Skeletal muscle tissue (tissue), 3 donors: ENCODE measurements at regions not wholly inside any gene's neighbourhood (a gene's known extent, or its start where the extent isn't known, plus 50 kb on each side); places are given as distances from the start of the nearest gene placed in this dataset.
"Not testable (repeated sequence)": the region's sequence is repeated elsewhere in the genome, so short reads cannot be mapped to it uniquely, and the experiment has no call there.

Experiments used
- H3K27ac ChIP-seq: one replicate; pipeline ENCODE4 v1.7.0; 2013; ENCODE audit warnings: mild to moderate bottlenecking, low read depth, low read length, inconsistent platforms
- H3K27me3 ChIP-seq, 3 donors: one replicate each; pipeline ENCODE4 v1.7.0; 2013; ENCODE audit warnings: low read length in 3 of 3; ENCODE audit not compliant: control insufficient read depth in 3 of 3, insufficient read depth in 3 of 3
- H3K36me3 ChIP-seq, 3 donors: one replicate each; pipeline ENCODE4 v1.7.0; 2013; ENCODE audit warnings: low read length in 3 of 3; ENCODE audit not compliant: control insufficient read depth in 3 of 3, insufficient read depth in 3 of 3
- H3K4me1 ChIP-seq, 3 donors: one replicate each; pipeline ENCODE4 v1.7.0; 2013; ENCODE audit warnings: low read length in 3 of 3, mild to moderate bottlenecking in 3 of 3; ENCODE audit not compliant: control insufficient read depth in 3 of 3, insufficient read depth in 3 of 3
- H3K4me3 ChIP-seq, 3 donors: one replicate each; pipeline ENCODE4 v1.7.0; 2013; ENCODE audit warnings: low read length in 3 of 3
- H3K9ac ChIP-seq, 3 donors: one replicate each; pipeline ENCODE4 v1.7.0; 2013; ENCODE audit warnings: low read length in 3 of 3, mild to moderate bottlenecking in 3 of 3, moderate library complexity in 2 of 3, low read depth in 1 of 3
- H3K9me3 ChIP-seq, 3 donors: one replicate each; pipeline ENCODE4 v1.7.0; 2013; ENCODE audit warnings: low read length in 3 of 3; ENCODE audit not compliant: control insufficient read depth in 3 of 3
- donor health status: Osteomylitis.

DNA sequence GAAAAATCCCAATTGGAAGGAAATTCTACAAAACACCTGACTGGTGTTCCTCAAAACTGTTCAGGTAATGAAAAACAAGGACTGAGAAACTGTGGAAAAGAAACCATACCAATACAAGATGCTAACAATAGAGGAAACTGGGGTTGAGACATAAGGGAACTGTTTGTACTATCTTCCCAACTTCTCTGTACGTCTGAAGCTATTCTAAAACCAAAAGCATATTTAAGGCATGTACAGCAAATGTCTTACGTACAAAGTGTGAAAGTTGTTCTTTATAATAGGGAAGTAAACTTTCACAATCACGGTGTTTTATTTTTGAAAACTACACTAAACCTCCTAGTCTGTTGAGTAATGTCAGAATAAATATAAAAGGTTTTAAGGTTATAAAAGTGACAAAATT is 776.1 kb upstream of the RAB6C start:
- Histone ChIP-seq H3K4me1 (no peaks in the 10 kb centered on the region), H3K9me3 (no peaks in the 10 kb centered on the region), H3K9ac (no peak overlapping the region), H3K27ac (no peak overlapping the region), H3K36me3 (no peaks in the 10 kb centered on the region), H3K27me3 (no peaks in the 10 kb centered on the region), H3K4me3 (no peak overlapping the region)

DNA sequence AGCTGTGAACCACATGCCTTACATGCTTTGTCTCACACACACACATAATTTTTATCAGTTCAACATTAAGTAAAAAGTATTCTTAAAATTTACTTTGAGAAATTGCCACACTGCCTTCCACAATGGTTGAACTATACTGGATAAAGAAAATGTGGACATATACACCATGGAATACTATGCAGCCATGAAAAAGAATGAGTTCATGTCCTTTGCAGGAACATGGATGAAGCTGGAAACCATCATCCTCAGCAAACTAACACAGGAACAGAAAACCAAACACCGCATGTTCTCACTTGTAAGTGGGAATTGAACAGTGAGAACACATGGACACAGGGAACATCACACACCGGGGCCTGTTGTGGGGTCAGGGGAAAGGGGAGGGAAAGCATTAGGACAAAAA is 774.9 kb upstream of the RAB6C start:
- H3K9ac ChIP-seq, H3K4me1 ChIP-seq, H3K9me3 ChIP-seq, H3K4me3 ChIP-seq, H3K27me3 ChIP-seq, H3K27ac ChIP-seq, H3K36me3 ChIP-seq: not testable (repeated sequence)

DNA sequence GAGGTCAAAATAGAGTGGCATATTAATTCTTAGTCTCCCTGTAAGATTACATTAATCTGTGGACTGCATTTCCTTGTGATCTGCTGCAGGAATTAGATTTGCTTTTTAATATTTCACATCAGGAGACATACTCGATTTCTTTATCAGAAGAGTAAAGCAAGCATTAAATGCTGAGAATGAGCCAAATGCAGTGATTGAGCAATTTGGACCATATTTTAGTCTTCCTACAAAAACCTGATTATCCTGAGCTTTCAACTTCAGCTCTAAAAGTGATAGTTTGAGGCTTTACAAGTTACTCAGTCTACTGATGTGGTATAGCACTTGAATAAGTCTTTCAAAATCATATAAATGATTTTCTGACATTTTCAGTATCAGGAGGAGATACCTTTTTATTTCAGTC is 774.3 kb upstream of the RAB6C start:
- Histone ChIP-seq H3K9ac (no peak overlapping the region), H3K27me3 (no peaks in the 10 kb centered on the region), H3K4me1 (no peaks in the 10 kb centered on the region), H3K9me3 (no peaks in the 10 kb centered on the region), H3K27ac (no peak overlapping the region), H3K36me3 (no peaks in the 10 kb centered on the region), H3K4me3 (no peak overlapping the region)

DNA sequence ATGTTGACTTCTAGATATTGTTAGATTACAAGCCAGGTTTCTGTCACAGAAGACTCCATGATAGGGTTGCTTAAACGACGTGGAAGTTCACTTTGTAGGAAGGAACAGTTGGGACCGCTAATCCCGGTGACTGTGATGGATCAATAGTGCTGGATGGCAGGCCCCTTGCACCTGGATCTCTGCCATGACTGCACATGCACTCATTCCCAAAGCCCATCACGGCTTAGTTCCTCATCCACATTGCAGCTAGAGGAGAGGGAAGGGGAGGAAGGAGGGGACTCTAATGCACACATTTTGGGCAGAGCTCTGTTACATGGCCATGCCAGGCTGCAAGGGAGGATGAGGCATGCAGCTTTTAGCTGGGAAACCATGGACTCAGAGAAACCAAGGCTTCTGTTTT is 773.7 kb upstream of the RAB6C start:
- H3K27ac ChIP-seq: no peak overlapping the region
- H3K9ac ChIP-seq: no peak overlapping the region
- H3K9me3 ChIP-seq: no peaks in the 10 kb centered on the region
- H3K4me1 ChIP-seq: no peaks in the 10 kb centered on the region
- no peaks in the 10 kb centered on the region for H3K36me3 ChIP-seq
- H3K27me3 ChIP-seq: no peaks in the 10 kb centered on the region
- H3K4me3 ChIP-seq: no peak overlapping the region

DNA sequence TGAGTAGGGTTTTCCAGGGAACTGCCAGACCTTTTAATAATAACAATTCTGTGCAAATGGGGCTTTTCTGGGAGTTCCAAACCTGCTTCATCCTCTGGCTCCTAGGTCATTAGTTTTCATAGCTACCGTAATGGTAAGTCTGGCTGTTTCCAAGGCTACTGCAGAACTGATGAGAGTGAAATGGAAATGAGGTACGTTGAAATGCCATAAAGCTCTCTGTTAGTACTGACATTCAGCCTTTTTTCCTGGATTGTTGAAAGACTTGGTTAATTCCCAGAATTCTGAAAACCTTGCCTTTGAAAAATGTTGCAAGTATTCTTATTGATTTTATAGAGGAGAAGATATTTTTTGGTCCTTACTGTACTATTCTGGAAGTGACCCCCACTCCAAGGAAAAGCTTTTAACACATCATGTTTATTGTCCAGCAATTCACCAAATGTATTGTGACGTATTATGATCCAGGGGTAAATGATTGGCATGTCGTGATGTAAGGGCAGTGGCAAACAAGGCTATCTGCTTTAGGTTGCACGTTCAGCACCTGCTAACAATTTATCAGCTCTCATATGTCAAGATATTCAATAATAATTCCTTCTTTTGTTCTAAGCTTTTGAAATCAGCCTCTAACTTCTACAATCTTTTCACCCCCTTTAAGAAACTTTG is 767.0 kb upstream of the RAB6C start:
- Histone ChIP-seq H3K4me1 (no peaks in the 10 kb centered on the region), H3K4me3 (no peak overlapping the region), H3K36me3 (no peaks in the 10 kb centered on the region), H3K27ac (no peak overlapping the region), H3K9ac (no peak overlapping the region), H3K9me3 (no peaks in the 10 kb centered on the region), H3K27me3 (no peaks in the 10 kb centered on the region)

DNA sequence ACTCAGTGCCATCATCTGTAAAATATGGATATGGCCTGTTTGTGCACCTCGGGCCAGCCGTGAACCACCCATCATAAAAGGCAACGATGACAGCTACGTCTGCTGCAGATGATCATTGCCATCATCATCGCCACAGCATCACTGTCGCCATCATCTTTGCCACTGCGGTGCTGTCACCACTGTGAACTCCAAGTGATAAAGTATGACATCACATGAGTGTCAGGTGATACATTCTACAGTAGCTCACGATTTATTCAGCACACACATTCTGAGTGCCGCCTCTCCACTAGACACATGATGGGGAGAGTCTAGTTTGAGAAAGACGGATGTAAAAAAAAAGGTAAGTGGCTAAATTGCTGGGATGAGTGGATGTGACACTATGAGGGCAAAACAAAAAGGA is 755.4 kb upstream of the RAB6C start:
- Histone ChIP-seq H3K27me3 (peaks cover 0 to 4% (median 0%) of the 10 kb centered on the region in 3 donors), H3K4me1 (no peaks in the 10 kb centered on the region), H3K27ac (no peak overlapping the region), H3K36me3 (no peaks in the 10 kb centered on the region), H3K9ac (no peak overlapping the region), H3K9me3 (no peaks in the 10 kb centered on the region), H3K4me3 (no peak overlapping the region)

DNA sequence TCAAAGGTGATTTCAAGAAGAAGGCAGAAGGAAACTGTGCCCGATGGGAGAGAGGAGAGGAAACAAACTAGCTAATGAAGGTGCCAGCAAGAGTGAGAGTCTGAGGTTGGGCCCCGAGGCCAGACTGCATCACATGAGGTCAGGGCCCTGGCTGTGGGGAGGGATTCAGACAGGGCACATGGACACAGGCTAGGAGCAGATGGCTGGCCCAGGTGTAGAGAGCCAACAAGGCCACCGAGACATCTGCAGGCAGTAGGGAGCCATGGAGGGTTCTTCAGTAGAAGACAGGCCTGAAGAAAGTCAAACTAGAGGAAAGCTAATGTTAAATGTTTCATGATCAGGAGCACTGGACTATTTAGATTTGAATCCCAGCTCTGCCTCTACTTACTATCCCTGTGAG is 755.0 kb upstream of the RAB6C start:
- H3K9me3 ChIP-seq: no peaks in the 10 kb centered on the region
- H3K27ac ChIP-seq: no peak overlapping the region
- no peaks in the 10 kb centered on the region for H3K4me1 ChIP-seq
- H3K27me3 ChIP-seq: peaks cover 0 to 4% (median 0%) of the 10 kb centered on the region in 3 donors
- H3K4me3 ChIP-seq: no peak overlapping the region
- no peaks in the 10 kb centered on the region for H3K36me3 ChIP-seq
- no peak overlapping the region for H3K9ac ChIP-seq

DNA sequence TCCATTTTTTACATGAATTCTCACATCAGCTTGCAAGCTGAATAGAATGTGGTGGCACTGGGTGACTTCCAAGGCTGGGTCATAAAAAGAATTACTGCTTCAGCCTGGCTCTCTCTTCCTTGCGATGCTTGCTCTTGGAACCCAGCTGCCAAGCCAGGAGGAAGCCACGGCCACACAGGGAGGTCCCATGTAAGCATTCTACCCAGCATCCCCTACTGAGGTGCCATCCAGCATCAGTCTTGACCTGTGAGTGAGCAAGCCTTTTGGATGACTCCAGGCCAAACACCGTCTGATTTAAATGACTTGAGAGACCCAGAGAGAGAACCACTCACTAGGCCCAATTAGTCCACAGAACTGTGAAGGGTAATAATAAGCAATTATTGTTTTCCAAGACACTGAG is 750.3 kb upstream of the RAB6C start:
- no peak overlapping the region for H3K27ac ChIP-seq
- no peaks in the 10 kb centered on the region for H3K27me3 ChIP-seq
- H3K4me1 ChIP-seq: no peaks in the 10 kb centered on the region
- no peaks in the 10 kb centered on the region for H3K9me3 ChIP-seq
- no peak overlapping the region for H3K9ac ChIP-seq
- H3K4me3 ChIP-seq: no peak overlapping the region
- H3K36me3 ChIP-seq: no peaks in the 10 kb centered on the region

DNA sequence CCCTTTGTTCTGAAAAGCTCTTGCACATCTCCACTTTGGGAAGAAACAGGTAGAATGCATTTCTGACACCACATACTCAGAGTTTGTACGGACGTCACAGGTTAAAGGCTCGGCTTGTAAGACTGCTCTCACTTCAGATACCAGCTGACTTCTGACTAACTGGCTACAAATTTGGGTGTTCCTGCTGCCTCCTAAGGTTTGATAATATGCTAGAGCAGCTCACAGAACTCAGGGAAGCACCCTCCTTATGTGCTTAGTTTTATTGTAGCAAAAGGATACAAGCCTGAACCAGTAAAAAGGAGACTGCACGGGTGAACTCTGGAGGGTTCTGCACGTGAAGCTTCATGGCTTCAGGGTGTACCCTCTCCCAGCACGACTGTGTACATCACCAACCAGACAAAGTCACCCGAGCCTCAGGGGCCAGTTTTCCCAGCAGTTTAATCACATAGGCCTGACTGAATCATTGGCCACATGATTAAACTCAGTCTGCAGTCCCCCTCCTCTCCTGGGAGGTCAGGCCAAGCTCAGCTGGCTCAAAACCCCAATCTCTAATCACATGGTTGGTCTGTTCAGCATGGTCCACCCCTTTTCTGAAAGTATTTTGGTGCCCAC is 749.5 kb upstream of the RAB6C start:
- H3K9me3 ChIP-seq: no peaks in the 10 kb centered on the region
- H3K36me3 ChIP-seq: no peaks in the 10 kb centered on the region
- no peak overlapping the region for H3K9ac ChIP-seq
- no peaks in the 10 kb centered on the region for H3K27me3 ChIP-seq
- no peaks in the 10 kb centered on the region for H3K4me1 ChIP-seq
- H3K27ac ChIP-seq: no peak overlapping the region
- H3K4me3 ChIP-seq: no peak overlapping the region

DNA sequence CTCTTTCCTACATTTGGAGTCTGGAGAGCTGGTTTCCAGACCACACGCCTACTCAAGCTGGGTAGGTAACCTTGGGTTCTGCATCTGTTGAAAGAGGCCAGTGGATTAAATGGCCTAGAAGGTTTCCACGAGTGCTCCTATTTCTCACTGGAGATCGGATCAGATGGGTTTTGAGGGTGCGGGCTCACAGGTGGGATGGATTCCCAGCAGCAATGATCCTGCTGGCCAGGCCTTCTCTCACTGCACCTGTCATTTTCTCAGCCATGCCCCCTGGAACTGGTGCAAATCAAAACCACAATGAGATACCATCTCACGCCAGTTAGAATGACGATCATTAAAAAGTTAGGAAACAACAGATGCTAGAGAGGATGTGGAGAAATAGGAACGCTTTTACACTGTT is 747.5 kb upstream of the RAB6C start:
- no peak overlapping the region for H3K9ac ChIP-seq

More for the DNA sequence above, 747.5 kb upstream of the RAB6C start:
- Histone ChIP-seq H3K36me3 (no peaks in the 10 kb centered on the region), H3K9me3 (no peaks in the 10 kb centered on the region), H3K27me3 (no peaks in the 10 kb centered on the region), H3K4me3 (no peak overlapping the region), H3K27ac (no peak overlapping the region), H3K4me1 (no peaks in the 10 kb centered on the region)
